ENCODE measurements at regions not wholly inside any gene's neighbourhood (a gene's known extent, or its start where the extent isn't known, plus 50 kb on each side); places are given as distances from the start of the nearest gene placed in this dataset.

- Histone ChIP-seq H3K27ac (no peak overlapping the region), H3K36me3 (no peaks in the 10 kb centered on the region), H3K9me3 (no peaks in the 10 kb centered on the region), H3K4me3 (no peak overlapping the region), H3K4me1 (no peaks in the 10 kb centered on the region), H3K27me3 (no peaks in the 10 kb centered on the region)
- 80% methylated on average over 6 of the region's 6 CpGs for WGBS
- TF ChIP-seq EP300 (IDR thresholded peaks at IDR 0.05) = no peak
- TF ChIP-seq CTCF (IDR thresholded peaks at IDR 0.05) = no peak
- TF ChIP-seq POLR2AphosphoS5 (IDR thresholded peaks at IDR 0.05) = no peak
- no peak for TF ChIP-seq POLR2A (IDR thresholded peaks at IDR 0.05)
- no peak for DNase-seq (ENCODE audit: low spot score in 2 of 2)
Observed at GRCh38 chr1:199875856-199876255, 151.7 kb upstream of the NR5A2 start.

- 87% methylated on average over 7 of the region's 7 CpGs for WGBS
- Histone ChIP-seq H3K36me3 (no peaks in the 10 kb centered on the region), H3K27ac (no peak overlapping the region), H3K27me3 (no peaks in the 10 kb centered on the region), H3K4me3 (no peak overlapping the region), H3K9me3 (no peaks in the 10 kb centered on the region), H3K4me1 (no peaks in the 10 kb centered on the region)
- TF ChIP-seq POLR2AphosphoS5 (IDR thresholded peaks at IDR 0.05) (no peak), POLR2A (IDR thresholded peaks at IDR 0.05) (no peak), EP300 (IDR thresholded peaks at IDR 0.05) (no peak), CTCF (IDR thresholded peaks at IDR 0.05) (no peak)
- no peak for DNase-seq (ENCODE audit: low spot score in 2 of 2)
Observed at GRCh38 chr1:199877526-199878384, 149.8 kb upstream of the NR5A2 start.

GRCh38 chr1:199878823-199879222 is 148.7 kb upstream of the NR5A2 start:
- no peak for TF ChIP-seq CTCF (IDR thresholded peaks at IDR 0.05)
- TF ChIP-seq POLR2AphosphoS5 (IDR thresholded peaks at IDR 0.05) = no peak
- no peak for TF ChIP-seq POLR2A (IDR thresholded peaks at IDR 0.05)
- TF ChIP-seq EP300 (IDR thresholded peaks at IDR 0.05) = no peak
- Histone ChIP-seq H3K4me1 (no peaks in the 10 kb centered on the region), H3K36me3 (no peaks in the 10 kb centered on the region), H3K4me3 (no peak overlapping the region), H3K27ac (no peak overlapping the region), H3K9me3 (no peaks in the 10 kb centered on the region), H3K27me3 (no peaks in the 10 kb centered on the region)
- DNase-seq (ENCODE audit: low spot score in 2 of 2) = no peak
- 77% methylated on average over 4 of the region's 4 CpGs for WGBS

GRCh38 chr1:199898654-199899053 is 128.9 kb upstream of the NR5A2 start:
- DNase-seq (ENCODE audit: low spot score in 2 of 2) = no peak
- Histone ChIP-seq H3K36me3 (no peaks in the 10 kb centered on the region), H3K4me3 (no peak overlapping the region), H3K27ac (no peak overlapping the region), H3K27me3 (no peaks in the 10 kb centered on the region), H3K4me1 (no peaks in the 10 kb centered on the region), H3K9me3 (no peaks in the 10 kb centered on the region)
- no peak for TF ChIP-seq CTCF (IDR thresholded peaks at IDR 0.05)
- no peak for TF ChIP-seq POLR2A (IDR thresholded peaks at IDR 0.05)
- no peak for TF ChIP-seq POLR2AphosphoS5 (IDR thresholded peaks at IDR 0.05)
- no peak for TF ChIP-seq EP300 (IDR thresholded peaks at IDR 0.05)
- WGBS = 95% methylated on average over 1 of the region's 1 CpG

- no peak for TF ChIP-seq POLR2AphosphoS5 (IDR thresholded peaks at IDR 0.05)
- TF ChIP-seq POLR2A (IDR thresholded peaks at IDR 0.05) = no peak
- TF ChIP-seq EP300 (IDR thresholded peaks at IDR 0.05) = no peak
- no peak for TF ChIP-seq CTCF (IDR thresholded peaks at IDR 0.05)
- Histone ChIP-seq H3K36me3 (no peaks in the 10 kb centered on the region), H3K4me3 (no peak overlapping the region), H3K27ac (no peak overlapping the region), H3K9me3 (no peaks in the 10 kb centered on the region), H3K27me3 (no peaks in the 10 kb centered on the region), H3K4me1 (no peaks in the 10 kb centered on the region)
- no peak for DNase-seq (ENCODE audit: low spot score in 2 of 2)
Observed at GRCh38 chr1:199901341-199901740, 126.2 kb upstream of the NR5A2 start.

Measured in suprapubic skin (tissue), 4 donors.